SK-N-MC (cell line): ENCODE measurements at regions not wholly inside any gene's neighbourhood (a gene's known extent, or its start where the extent isn't known, plus 50 kb on each side); places are given as distances from the start of the nearest gene placed in this dataset.

Source experiments
- EZH2 ChIP-seq: fragments of 200-600 bp; sonication (generic); IDR thresholded peaks from one replicate; pipeline ENCODE4 v1.6.1; 2017; ENCODE audit warnings: antibody characterized with exemption
- FOXP2 ChIP-seq: optimal IDR thresholded peaks from 2 replicates; pipeline ENCODE3; 2011; ENCODE audit warnings: mild to moderate bottlenecking, moderate library complexity; ENCODE audit not compliant: insufficient read depth; ENCODE audit errors: extremely low read length, control extremely low read depth
- POLR2AphosphoS5 ChIP-seq: IDR thresholded peaks from 2 replicates; pipeline ENCODE4 v1.6.1; 2012; ENCODE audit warnings: mild to moderate bottlenecking, low read depth, low read length, borderline replicate concordance

- TF ChIP-seq FOXP2 (no peak), POLR2AphosphoS5 (no peak), EZH2 (no peak)
Observed at GRCh38 chr1:98045211-98045766, 124.5 kb upstream of the DPYD start.
